ENCODE measurements at regions not wholly inside any gene's neighbourhood (a gene's known extent, or its start where the extent isn't known, plus 50 kb on each side); places are given as distances from the start of the nearest gene placed in this dataset.

GRCh38 chr1:192741095-192741494, 67.7 kb upstream of the RGS2 start:
- TF ChIP-seq JUND (IDR thresholded peaks at IDR 0.05) (no peak), CTCF (IDR thresholded peaks at IDR 0.05 in 2 of 3, conservative IDR thresholded peaks at IDR 0.05 in 1 of 3; ENCODE audit: borderline replicate concordance in 1 of 3, insufficient read depth in 1 of 3, low read depth in 2 of 3, low read length in 2 of 3) (no peak), ATF3 (IDR thresholded peaks at IDR 0.05) (no peak), ZBTB33 (IDR thresholded peaks at IDR 0.05; ENCODE audit: extremely low read depth, insufficient replicate concordance, low read length) (no peak), POLR2A (IDR thresholded peaks at IDR 0.05; ENCODE audit: borderline replicate concordance, extremely low read depth, insufficient read depth, insufficient read length) (no peak), REST (IDR thresholded peaks at IDR 0.05; ENCODE audit: low read depth) (no peak), ZFX (IDR thresholded peaks at IDR 0.05) (no peak), MAX (IDR thresholded peaks at IDR 0.05) (no peak), ZNF274 (IDR thresholded peaks at IDR 0.05; ENCODE audit: low read depth, low read length) (no peak), FOSL1 (IDR thresholded peaks at IDR 0.05; ENCODE audit: low read depth) (no peak), EZH2 (IDR thresholded peaks at IDR 0.05) (no peak), POLR2AphosphoS5 (IDR thresholded peaks at IDR 0.05; ENCODE audit: low read depth, low read length) (no peak), TCF7L2 (IDR thresholded peaks at IDR 0.05; ENCODE audit: borderline replicate concordance, extremely low read depth, insufficient read depth, insufficient read length) (no peak), CEBPB (IDR thresholded peaks at IDR 0.05; ENCODE audit: low read depth) (no peak)

Data from HCT116 (cell line).